H1 (cell line): ENCODE measurements at regions not wholly inside any gene's neighbourhood (a gene's known extent, or its start where the extent isn't known, plus 50 kb on each side); places are given as distances from the start of the nearest gene placed in this dataset.
A peak's percentile ranks its signal among the peaks of the same experiment; 100 is the strongest.
"Not testable (repeated sequence)": the region's sequence is repeated elsewhere in the genome, so short reads cannot be mapped to it uniquely, and the experiment has no call there.

Source experiments
- CTCF ChIA-PET: fragments of 300-600 bp; sonication (Branson Sonifier 250); formaldehyde crosslinking; loops from one replicate; lab custom pipeline; 2021; ENCODE audit not compliant: partially characterized antibody; lab: Charles Lee
- POLR2A ChIA-PET: fragments of 300-600 bp; sonication (Branson Sonifier 250); formaldehyde crosslinking; loops from one replicate; lab custom pipeline; 2021; ENCODE audit warnings: inconsistent platforms; ENCODE audit not compliant: partially characterized antibody; lab: Charles Lee
- DNase-seq, 2 experiments: peaks; one replicate each; pipeline versions ENCODE4 v3.0.0 to v3.0.0-alpha.2; 2010 to 2022; ENCODE audit warnings: low spot score in 2 of 2, low read depth in 1 of 2, mixed read lengths in 1 of 2
- FAIRE-seq: peaks from 2 replicates; lab custom pipeline; 2011; peaks lifted over from hg19 to GRCh38; lab: Jason Lieb, UNC
- H2AFZ ChIP-seq: 2 replicates; pipeline ENCODE4 v1.8.1; 2012; ENCODE audit warnings: low read length, inconsistent platforms
- H2AK5ac ChIP-seq: 2 replicates; pipeline ENCODE4 v1.6.1; 2013; ENCODE audit warnings: low read depth, low read length
- H2BK120ac ChIP-seq: replicated peaks from 2 replicates; pipeline ENCODE3; 2013; ENCODE audit warnings: low read depth, low read length, inconsistent platforms
- H2BK12ac ChIP-seq: 2 replicates; pipeline ENCODE4 v1.6.1; 2013; ENCODE audit warnings: low read depth, low read length
- H2BK15ac ChIP-seq: 2 replicates; pipeline ENCODE4 v1.6.1; 2013; ENCODE audit warnings: low read length
- H2BK20ac ChIP-seq: 2 replicates; pipeline ENCODE4 v1.6.1; 2013; ENCODE audit warnings: low read length
- H2BK5ac ChIP-seq: 2 replicates; pipeline ENCODE4 v1.6.1; 2013; ENCODE audit warnings: low read depth, low read length
- H3K14ac ChIP-seq: 2 replicates; pipeline ENCODE4 v1.6.1; 2013; ENCODE audit warnings: inconsistent platforms; ENCODE audit not compliant: insufficient read length
- H3K18ac ChIP-seq: 2 replicates; pipeline ENCODE4 v1.6.1; 2013; ENCODE audit warnings: low read length; ENCODE audit errors: extremely low read depth
- H3K23ac ChIP-seq: 2 replicates; pipeline ENCODE4 v1.6.1; 2013; ENCODE audit warnings: inconsistent platforms; ENCODE audit not compliant: insufficient read length
- H3K23me2 ChIP-seq: 2 replicates; pipeline ENCODE4 v1.6.1; 2013; ENCODE audit warnings: low read depth, low read length
- H3K27ac ChIP-seq: 2 replicates; pipeline ENCODE4 v1.6.1; 2011; ENCODE audit warnings: low read depth, low read length, inconsistent platforms
- H3K27me3 ChIP-seq, 4 experiments: replicated peaks in 1 of 4; 1 replicate in 1 of 4; 2 replicates in 3 of 4; pipeline versions ENCODE4 v1.6.1 to v1.8.1; 2011 to 2013; ENCODE audit warnings: low read length in 3 of 4, mild to moderate bottlenecking in 3 of 4, inconsistent platforms in 2 of 4, mixed read lengths in 2 of 4, moderate library complexity in 1 of 4; ENCODE audit not compliant: control insufficient read depth in 3 of 4, insufficient read depth in 3 of 4; ENCODE audit errors: extremely low read depth in 1 of 4
- H3K36me3 ChIP-seq, 4 experiments: 2 replicates each; pipeline versions ENCODE4 v1.6.1 to v1.8.1; 2011 to 2013; ENCODE audit warnings: mild to moderate bottlenecking in 4 of 4, low read length in 3 of 4, moderate library complexity in 2 of 4, control low read depth in 1 of 4, inconsistent platforms in 1 of 4; ENCODE audit not compliant: insufficient read depth in 4 of 4, control insufficient read depth in 2 of 4
- H3K4ac ChIP-seq: replicated peaks from 2 replicates; pipeline ENCODE3; 2013; ENCODE audit warnings: low read length, low read depth, mixed read lengths, inconsistent platforms; ENCODE audit not compliant: insufficient read length
- H3K4me1 ChIP-seq, 4 experiments: replicated peaks in 1 of 4; 1 replicate in 1 of 4; 2 replicates in 3 of 4; pipeline versions ENCODE4 v1.6.1 to v1.8.1; 2011 to 2013; ENCODE audit warnings: low read length in 3 of 4, inconsistent platforms in 2 of 4, mixed read lengths in 1 of 4; ENCODE audit not compliant: insufficient read depth in 4 of 4, control insufficient read depth in 3 of 4
- H3K4me2 ChIP-seq, 2 experiments: 2 replicates each; pipeline versions ENCODE4 v1.6.1 to v1.8.1; 2011 to 2013; ENCODE audit warnings: low read depth in 2 of 2, low read length in 2 of 2, control low read depth in 1 of 2, inconsistent platforms in 1 of 2, mild to moderate bottlenecking in 1 of 2; ENCODE audit not compliant: insufficient read depth in 1 of 2
- H3K4me3 ChIP-seq, 4 experiments: fragments of 200-600, 300-600 bp in 1 of 4; sonication (generic), shearing (Covaris generic), sonication (Bioruptor Twin) in 1 of 4; 2 replicates each; pipeline versions ENCODE4 v1.5.1 to v1.8.1; 2011 to 2016; ENCODE audit warnings: low read length in 4 of 4, low read depth in 3 of 4, control low read depth in 2 of 4, inconsistent platforms in 2 of 4, mild to moderate bottlenecking in 2 of 4, mixed read lengths in 1 of 4, moderate library complexity in 1 of 4; ENCODE audit not compliant: insufficient read depth in 2 of 4; ENCODE audit errors: extremely low read depth in 1 of 4
- H3K56ac ChIP-seq: replicated peaks from 2 replicates; pipeline ENCODE3; 2013; ENCODE audit warnings: low read depth, mild to moderate bottlenecking, mixed read lengths, low read length, inconsistent platforms; ENCODE audit not compliant: insufficient read length
- H3K79me1 ChIP-seq: 2 replicates; pipeline ENCODE4 v1.6.1; 2013; ENCODE audit warnings: low read depth, low read length, control low read depth
- H3K79me2 ChIP-seq, 2 experiments: 2 replicates each; pipeline versions ENCODE4 v1.6.1 to v1.8.1; 2012 to 2013; ENCODE audit warnings: low read length in 2 of 2, mild to moderate bottlenecking in 2 of 2, inconsistent platforms in 1 of 2; ENCODE audit not compliant: insufficient read depth in 2 of 2, control insufficient read depth in 1 of 2
- H3K9ac ChIP-seq, 4 experiments: replicated peaks in 1 of 4; 1 replicate in 1 of 4; 2 replicates in 3 of 4; pipeline versions ENCODE4 v1.6.1 to v1.8.1; 2011 to 2013; ENCODE audit warnings: low read depth in 3 of 4, low read length in 3 of 4, control low read depth in 2 of 4, mild to moderate bottlenecking in 2 of 4, moderate library complexity in 2 of 4, inconsistent platforms in 1 of 4; ENCODE audit errors: extremely low read depth in 1 of 4
- H3K9me3 ChIP-seq, 2 experiments: 2 replicates each; pipeline versions ENCODE4 v1.6.1 to v1.8.1; 2012 to 2013; ENCODE audit warnings: mild to moderate bottlenecking in 2 of 2, moderate library complexity in 2 of 2, control low read depth in 1 of 2, inconsistent platforms in 1 of 2, low read depth in 1 of 2, low read length in 1 of 2, mixed read lengths in 1 of 2; ENCODE audit not compliant: insufficient read depth in 2 of 2
- H4K20me1 ChIP-seq, 2 experiments: replicated peaks in 1 of 2; 2 replicates each; pipeline versions ENCODE3 to v1.8.1; 2011 to 2013; ENCODE audit warnings: inconsistent platforms in 2 of 2, low read length in 2 of 2, mild to moderate bottlenecking in 1 of 2; ENCODE audit not compliant: insufficient read depth in 2 of 2, control insufficient read depth in 1 of 2
- H4K5ac ChIP-seq: 2 replicates; pipeline ENCODE4 v1.6.1; 2013; ENCODE audit warnings: low read length, low read depth, mixed read lengths, inconsistent platforms; ENCODE audit not compliant: insufficient read length
- H4K8ac ChIP-seq: 2 replicates; pipeline ENCODE4 v1.8.0; 2013; ENCODE audit warnings: mild to moderate bottlenecking, moderate library complexity, low read length, inconsistent platforms; ENCODE audit not compliant: insufficient read depth; ENCODE audit errors: extremely low read depth
- H4K91ac ChIP-seq: replicated peaks from 2 replicates; pipeline ENCODE3; 2013; ENCODE audit warnings: low read length, mixed read lengths, inconsistent platforms; ENCODE audit not compliant: insufficient read length
- WGBS, 2 experiments: shearing (Covaris generic) in 1 of 2; methylation state at CpG; one replicate each; pipeline versions ENCODE4 v1.1.6 to v1.1.7; 2013 to 2015; ENCODE audit warnings: low lambda C conversion rate in 2 of 2, mixed read lengths in 2 of 2, inconsistent platforms in 1 of 2, low coverage in 1 of 2, missing lambda C conversion rate in 1 of 2; ENCODE audit not compliant: insufficient replicate concordance in 2 of 2, insufficient coverage in 1 of 2, insufficient read length in 1 of 2; ENCODE audit errors: extremely low coverage in 1 of 2, missing lambda C conversion rate in 1 of 2; 5-methylcytosine and 5-hydroxymethylcytosine counted together

- H3K4ac ChIP-seq, H3K9ac ChIP-seq, H4K91ac ChIP-seq, H3K23ac ChIP-seq, H4K5ac ChIP-seq, H3K4me3 ChIP-seq, H3K36me3 ChIP-seq, H2BK12ac ChIP-seq, H2BK20ac ChIP-seq, H3K18ac ChIP-seq, H3K79me2 ChIP-seq, H3K27ac ChIP-seq, H2BK15ac ChIP-seq, H3K14ac ChIP-seq, DNase-seq, H3K56ac ChIP-seq, POLR2A ChIA-PET, H3K9me3 ChIP-seq, H2AK5ac ChIP-seq, H4K8ac ChIP-seq, H2BK120ac ChIP-seq, H2BK5ac ChIP-seq, H3K27me3 ChIP-seq, CTCF ChIA-PET, H3K4me1 ChIP-seq, H3K23me2 ChIP-seq, H3K79me1 ChIP-seq, H4K20me1 ChIP-seq: not testable (repeated sequence)
- WGBS, 2 experiments = 72% methylated on average over 8 of the region's 8 CpGs; no CpG with 5 or more reads in 1 of the 2 experiments
- Histone ChIP-seq H3K4me2 (0 out of 4 replicates have a peak overlapping the region, but pooled peaks of 1 of the 2 experiments have one; percentile 32), H2AFZ (0 out of 2 replicates have a peak overlapping the region, but pooled peaks have one; percentile 16)
- FAIRE-seq = peak; percentile 24
Measured at GRCh38 chr1:16796179-16796578, 55.9 kb downstream of the RNU1-4 start.
